K562 (cell line): ENCODE measurements at regions not wholly inside any gene's neighbourhood (a gene's known extent, or its start where the extent isn't known, plus 50 kb on each side); places are given as distances from the start of the nearest gene placed in this dataset.

Experiments used
- ATAC-seq: fragments of 200-7000 bp; cut with Tn5 transposase; 3 replicates; pipeline ENCODE4 v1.9.1; 2020; ENCODE audit warnings: moderate library complexity
- BruUV-seq: library from RNA; stranded (reverse); fragments of 400-500 nt; replicated peaks from 2 replicates; lab custom pipeline; 2021; lab: Mats Ljungman, UMichigan
- CTCF ChIA-PET: fragments of 300-600 bp; formaldehyde crosslinking; extraction: SDS; loops from one replicate; lab custom pipeline; 2021; ENCODE audit warnings: low intra/inter-chr PET ratio; lab: Yijun Ruan, JAX
- POLR2A ChIA-PET: fragments of 300-600, 350-650 bp; sonication (Branson Sonifier 250); formaldehyde crosslinking; extraction: SDS; loops from one replicate; lab custom pipeline; 2021; ENCODE audit warnings: antibody characterized with exemption, inconsistent platforms; lab: Yijun Ruan, JAX
- DNase-seq, 4 experiments: peaks; one replicate each; pipeline versions ENCODE4 v3.0.0 to v3.0.0-alpha.2; 2011 to 2018; ENCODE audit warnings: low spot score in 3 of 4, mixed read lengths in 3 of 4; ENCODE audit errors: extremely low read depth in 1 of 4
- FAIRE-seq: peaks from 2 replicates; lab custom pipeline; 2011; peaks lifted over from hg19 to GRCh38; lab: Jason Lieb, UNC
- H2AFZ ChIP-seq: 2 replicates; pipeline ENCODE4 v1.6.0; 2011; ENCODE audit warnings: low read depth, low read length, control low read depth, inconsistent platforms
- H3K27ac ChIP-seq: fragments of 200-600 bp; 3 replicates; pipeline ENCODE4 v1.8.0; 2011; ENCODE audit warnings: low read depth, mild to moderate bottlenecking, control low read depth, inconsistent platforms, low read length, moderate library complexity, mixed read lengths; ENCODE audit errors: extremely low read depth
- H3K27me3 ChIP-seq, 2 experiments: fragments of 300-600 bp in 1 of 2; 2 replicates in 1 of 2; 3 replicates in 1 of 2; pipeline versions ENCODE4 v1.6.0 to v1.8.0; 2011; ENCODE audit warnings: inconsistent platforms in 2 of 2, low read length in 2 of 2, mild to moderate bottlenecking in 1 of 2, mixed read lengths in 1 of 2, moderate library complexity in 1 of 2; ENCODE audit not compliant: control insufficient read depth in 2 of 2, insufficient read depth in 2 of 2
- H3K36me3 ChIP-seq: fragments of 300-600 bp; 3 replicates; pipeline ENCODE4 v1.8.0; 2011; ENCODE audit warnings: mild to moderate bottlenecking, low read length, inconsistent platforms; ENCODE audit not compliant: control insufficient read depth, insufficient read depth
- H3K4me1 ChIP-seq, 2 experiments: fragments of 200-600 bp in 1 of 2; replicated peaks in 1 of 2; 2 replicates in 1 of 2; 3 replicates in 1 of 2; pipeline versions ENCODE4 v1.5.1 to v1.8.0; 2011; ENCODE audit warnings: inconsistent platforms in 2 of 2, low read length in 2 of 2, mild to moderate bottlenecking in 1 of 2, mixed read lengths in 1 of 2, moderate library complexity in 1 of 2; ENCODE audit not compliant: control insufficient read depth in 2 of 2, insufficient read depth in 2 of 2
- H3K4me2 ChIP-seq: 2 replicates; pipeline ENCODE4 v1.6.1; 2011; ENCODE audit warnings: low read length, control low read depth, inconsistent platforms, mixed read lengths; ENCODE audit not compliant: insufficient read depth
- H3K4me3 ChIP-seq: fragments of 200-600 bp; sonication (generic), shearing (Covaris generic); 2 replicates; pipeline ENCODE4 v1.5.1; 2016; ENCODE audit warnings: control low read depth, inconsistent platforms
- H3K79me2 ChIP-seq: fragments of 200-600 bp; 3 replicates; pipeline ENCODE4 v1.8.0; 2011; ENCODE audit warnings: low read length, inconsistent platforms; ENCODE audit not compliant: control insufficient read depth, insufficient read depth
- H3K9ac ChIP-seq, 2 experiments: 2 replicates each; pipeline versions ENCODE4 v1.6.0 to v1.6.1; 2011; ENCODE audit warnings: low read depth in 2 of 2, low read length in 2 of 2, control low read depth in 1 of 2, inconsistent platforms in 1 of 2, mild to moderate bottlenecking in 1 of 2, mixed read lengths in 1 of 2; ENCODE audit not compliant: insufficient read depth in 1 of 2
- H3K9me1 ChIP-seq: one replicate; pipeline ENCODE4 v1.6.0; 2011; ENCODE audit warnings: inconsistent platforms, mild to moderate bottlenecking, low read length, moderate library complexity; ENCODE audit not compliant: control insufficient read depth, insufficient read depth
- H3K9me3 ChIP-seq: replicated peaks from 2 replicates; pipeline ENCODE4 v1.5.1; 2011; ENCODE audit warnings: low read depth, low read length, inconsistent platforms; ENCODE audit not compliant: control insufficient read depth, insufficient read depth
- H4K20me1 ChIP-seq: replicated peaks from 2 replicates; pipeline ENCODE4 v1.6.1; 2011; ENCODE audit warnings: low read length, inconsistent platforms, mixed read lengths; ENCODE audit not compliant: control insufficient read depth, insufficient read depth
- HBP1 ChIP-seq: fragments of 450-650 bp; formaldehyde crosslinking; IDR thresholded peaks from 2 replicates; pipeline ENCODE4 v1.4.0; 2022; ENCODE audit warnings: missing genetic modification characterization
- KLF13 ChIP-seq: fragments of 450-650 bp; IDR thresholded peaks from 2 replicates; pipeline ENCODE4 v1.6.1; 2016; ENCODE audit warnings: missing genetic modification characterization, low read depth, mild to moderate bottlenecking, missing compliant biosample characterization, moderate library complexity, borderline replicate concordance
- KLF6 ChIP-seq: fragments of 250-450 bp; sonication (Bioruptor Pico); IDR thresholded peaks from 2 replicates; pipeline ENCODE4 v1.4.0; 2020; ENCODE audit warnings: mild to moderate bottlenecking, moderate library complexity, borderline replicate concordance
- PTBP1 ChIP-seq: fragments of 200-400 bp; formaldehyde crosslinking; IDR thresholded peaks from 2 replicates; pipeline ENCODE4 v1.6.1; 2017; ENCODE audit warnings: low read depth, low read length
- PTTG1 ChIP-seq: fragments of 450-650 bp; IDR thresholded peaks from 2 replicates; pipeline ENCODE4 v1.6.1; 2016; ENCODE audit warnings: low read depth, mild to moderate bottlenecking, missing genetic modification characterization, missing compliant biosample characterization
- SIN3A ChIP-seq, 2 experiments: fragments of 150-350 bp in 1 of 2; IDR thresholded peaks; 2 replicates each; pipeline ENCODE4 v1.6.1; 2011 to 2016; ENCODE audit warnings: borderline replicate concordance in 2 of 2, low read depth in 2 of 2, low read length in 2 of 2, mild to moderate bottlenecking in 2 of 2, moderate library complexity in 2 of 2; ENCODE audit not compliant: control insufficient read depth in 1 of 2
- SOX6 ChIP-seq: fragments of 450-650 bp; IDR thresholded peaks from 2 replicates; pipeline ENCODE4 v1.6.1; 2014; ENCODE audit warnings: mild to moderate bottlenecking
- USF1 ChIP-seq: sonication (generic); formaldehyde crosslinking; IDR thresholded peaks from 2 replicates; pipeline ENCODE4 v1.9.0; 2022; ENCODE audit warnings: mild to moderate bottlenecking, missing genetic modification reagents
- ZNF140 ChIP-seq: fragments of 250-450 bp; sonication (Bioruptor Pico); IDR thresholded peaks from 2 replicates; pipeline ENCODE4 v1.8.0; 2021; ENCODE audit warnings: moderate library complexity, mild to moderate bottlenecking, inconsistent platforms
- ZNF184 ChIP-seq: sonication (generic); formaldehyde crosslinking; IDR thresholded peaks from 2 replicates; pipeline ENCODE4 v1.5.0; 2020; ENCODE audit warnings: missing genetic modification reagents
- ZNF584 ChIP-seq: fragments of 200-800 bp; sonication (Bioruptor generic); IDR thresholded peaks from 2 replicates; pipeline ENCODE4 v1.6.1; 2016; ENCODE audit warnings: low read depth, mild to moderate bottlenecking, missing genetic modification characterization, missing compliant biosample characterization
- ZNF780A ChIP-seq: fragments of 250-450 bp; sonication (Bioruptor Pico); IDR thresholded peaks from 2 replicates; pipeline ENCODE4 v1.5.0; 2021; ENCODE audit warnings: mild to moderate bottlenecking
- WGBS: fragments of 100-300 bp; shearing (Covaris generic); methylation state at CpG from one replicate; pipeline ENCODE4 v1.1.6; 2016; ENCODE audit warnings: low coverage, mixed read lengths; ENCODE audit not compliant: insufficient coverage; ENCODE audit errors: missing lambda C conversion rate; 5-methylcytosine and 5-hydroxymethylcytosine counted together
- in situ Hi-C: fragments of 300-500 bp; cut with MboI; formaldehyde crosslinking; loops from 4 replicates; pipeline ENCODE4 v1.15.0; 2018; ENCODE audit warnings: inconsistent platforms, mixed read lengths
- intact Hi-C: fragments of 100-400 bp; cut with micrococcal nuclease; formaldehyde crosslinking; loops from 2 replicates; pipeline ENCODE4 v1.14.2; 2022
- TF ChIP-seq, protein P1 (sequence below): fragments of 250-450 bp; sonication (Bioruptor Pico); IDR thresholded peaks from 2 replicates; pipeline ENCODE4 v1.8.0; 2021; ENCODE audit warnings: mild to moderate bottlenecking, moderate library complexity
- TF ChIP-seq, protein P2 (sequence below): fragments of 250-450 bp; sonication (Bioruptor Pico); IDR thresholded peaks from 2 replicates; pipeline ENCODE4 v1.4.0; 2020
- TF ChIP-seq, protein P3 (sequence below): fragments of 250-450 bp; sonication (Bioruptor Pico); IDR thresholded peaks from 2 replicates; pipeline ENCODE4 v1.5.0; 2021; ENCODE audit warnings: mild to moderate bottlenecking, moderate library complexity

- no peaks in the 10 kb centered on the region for H4K20me1 ChIP-seq
- no peak for ATAC-seq
- in situ Hi-C loops (no loop called here), intact Hi-C loops (no loop called here)
- no peaks in the 10 kb centered on the region for H3K4me1 ChIP-seq
- under 1% methylated on average over 10 of the region's 10 CpGs for WGBS
- H3K9me1 ChIP-seq, result no peaks in the 10 kb centered on the region
- no peak overlapping the region for H2AFZ ChIP-seq
- H3K4me2 ChIP-seq, result no peak overlapping the region
- FAIRE-seq, result no peak
- ChIA-PET CTCF (no interaction called here), POLR2A (no interaction called here)
- H3K27me3 ChIP-seq, result 0 out of 5 replicates have a peak, but pooled peaks cover 0 to 4% of the 10 kb centered on the region in 2 experiments
- no peaks in the 10 kb centered on the region for H3K36me3 ChIP-seq
- H3K27ac ChIP-seq, result no peak overlapping the region
- no TSS peak for BruUV-seq
- no peak for DNase-seq
- no peak overlapping the region for H3K4me3 ChIP-seq
- no peak overlapping the region for H3K9ac ChIP-seq
- no peaks in the 10 kb centered on the region for H3K9me3 ChIP-seq
- no peaks in the 10 kb centered on the region for H3K79me2 ChIP-seq
- TF ChIP-seq HBP1 (CRISPR knock-in tag), result no peak
- no peak for TF ChIP-seq ZNF184
- no peak for TF ChIP-seq KLF13 (tag)
- no peak for TF ChIP-seq KLF6
- TF ChIP-seq USF1 (CRISPR knock-in tag), result no peak
- TF ChIP-seq, protein P1, sequence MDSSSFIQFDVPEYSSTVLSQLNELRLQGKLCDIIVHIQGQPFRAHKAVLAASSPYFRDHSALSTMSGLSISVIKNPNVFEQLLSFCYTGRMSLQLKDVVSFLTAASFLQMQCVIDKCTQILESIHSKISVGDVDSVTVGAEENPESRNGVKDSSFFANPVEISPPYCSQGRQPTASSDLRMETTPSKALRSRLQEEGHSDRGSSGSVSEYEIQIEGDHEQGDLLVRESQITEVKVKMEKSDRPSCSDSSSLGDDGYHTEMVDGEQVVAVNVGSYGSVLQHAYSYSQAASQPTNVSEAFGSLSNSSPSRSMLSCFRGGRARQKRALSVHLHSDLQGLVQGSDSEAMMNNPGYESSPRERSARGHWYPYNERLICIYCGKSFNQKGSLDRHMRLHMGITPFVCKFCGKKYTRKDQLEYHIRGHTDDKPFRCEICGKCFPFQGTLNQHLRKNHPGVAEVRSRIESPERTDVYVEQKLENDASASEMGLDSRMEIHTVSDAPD, result no peak
- TF ChIP-seq ZNF780A (CRISPR knock-in tag), result no peak
- no peak for TF ChIP-seq PTBP1
- TF ChIP-seq ZNF584, result no peak
- TF ChIP-seq, protein P2, sequence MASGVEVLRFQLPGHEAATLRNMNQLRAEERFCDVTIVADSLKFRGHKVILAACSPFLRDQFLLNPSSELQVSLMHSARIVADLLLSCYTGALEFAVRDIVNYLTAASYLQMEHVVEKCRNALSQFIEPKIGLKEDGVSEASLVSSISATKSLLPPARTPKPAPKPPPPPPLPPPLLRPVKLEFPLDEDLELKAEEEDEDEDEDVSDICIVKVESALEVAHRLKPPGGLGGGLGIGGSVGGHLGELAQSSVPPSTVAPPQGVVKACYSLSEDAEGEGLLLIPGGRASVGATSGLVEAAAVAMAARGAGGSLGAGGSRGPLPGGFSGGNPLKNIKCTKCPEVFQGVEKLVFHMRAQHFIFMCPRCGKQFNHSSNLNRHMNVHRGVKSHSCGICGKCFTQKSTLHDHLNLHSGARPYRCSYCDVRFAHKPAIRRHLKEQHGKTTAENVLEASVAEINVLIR (CRISPR knock-in tag), result no peak
- TF ChIP-seq SIN3A (IDR thresholded peaks at IDR 0.05; ENCODE audit: borderline replicate concordance in 2 of 2, control insufficient read depth in 1 of 2, low read depth in 2 of 2, low read length in 2 of 2), result no peak
- TF ChIP-seq, protein P3, sequence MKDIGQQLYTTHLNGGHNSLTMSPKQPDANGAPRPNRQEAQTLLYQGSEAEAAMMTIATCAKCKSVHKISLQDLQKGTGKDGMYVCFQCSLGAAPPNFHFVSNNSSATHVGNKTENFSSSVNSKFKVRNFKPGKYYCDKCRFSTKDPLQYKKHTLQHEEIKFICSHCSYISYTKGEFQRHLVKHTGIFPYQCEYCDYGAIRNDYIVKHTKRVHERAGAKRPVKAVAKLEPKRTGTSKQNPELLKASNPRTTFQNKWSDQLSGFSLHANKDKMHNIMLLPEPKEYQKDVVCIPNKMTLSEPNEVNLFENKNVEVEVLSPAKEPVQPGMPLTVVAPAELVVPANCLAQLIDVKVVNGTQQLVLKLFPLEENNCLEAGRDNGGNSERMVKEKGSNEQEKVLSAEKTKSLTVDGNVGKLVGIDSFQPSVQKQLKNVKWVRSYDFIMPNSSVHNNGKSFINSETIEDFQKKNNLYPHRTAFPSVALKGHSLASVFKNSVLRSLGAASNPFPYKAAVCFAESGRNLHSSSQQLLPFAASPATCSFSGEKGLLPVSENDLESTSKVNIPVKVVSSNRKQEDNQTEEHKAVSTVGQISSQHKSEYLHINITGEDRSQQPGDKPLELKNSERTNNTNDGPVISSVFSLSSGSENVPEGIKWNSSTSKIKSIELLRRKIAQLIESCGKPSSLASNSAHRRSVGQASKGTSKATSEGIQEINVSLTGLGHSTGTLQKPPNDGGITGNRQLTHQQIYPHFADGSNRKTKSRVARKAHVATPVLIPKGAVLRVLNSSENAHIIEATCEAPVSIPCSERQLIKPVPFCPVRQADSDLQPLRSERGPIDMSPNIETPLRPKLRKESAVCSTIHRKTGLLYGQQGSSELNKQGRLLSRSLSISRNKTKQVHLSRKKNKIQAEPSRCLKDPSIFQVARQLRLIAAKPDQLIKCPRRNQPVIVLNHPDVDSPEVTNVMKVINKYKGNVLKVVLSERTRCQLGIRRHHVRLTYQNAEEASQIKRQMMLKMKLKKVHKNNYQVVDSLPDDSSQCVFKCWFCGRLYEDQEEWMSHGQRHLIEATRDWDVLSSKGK (CRISPR knock-in tag), result no peak
- no peak for TF ChIP-seq PTTG1 (tag)
- no peak for TF ChIP-seq ZNF140 (CRISPR knock-in tag)
- no peak for TF ChIP-seq SOX6
Measured at GRCh38 chr6:165808021-165808420, 145.0 kb upstream of the PDE10A start.
